GM12865 (cell line): ENCODE measurements at regions not wholly inside any gene's neighbourhood (a gene's known extent, or its start where the extent isn't known, plus 50 kb on each side); places are given as distances from the start of the nearest gene placed in this dataset.

Experiments used
- DNase-seq: peaks from one replicate; pipeline ENCODE4 v3.0.0; 2010; ENCODE audit warnings: low read depth
- H3K4me3 ChIP-seq: 2 replicates; pipeline ENCODE4 v1.5.1; 2011; ENCODE audit warnings: mild to moderate bottlenecking, low read depth, low read length, control low read depth
- CTCF ChIP-seq: IDR thresholded peaks from 2 replicates; pipeline ENCODE4 v1.5.1; 2011; ENCODE audit warnings: low read length, control low read depth, low read depth, inconsistent platforms; ENCODE audit not compliant: insufficient read depth; ENCODE audit errors: missing control alignments

DNA sequence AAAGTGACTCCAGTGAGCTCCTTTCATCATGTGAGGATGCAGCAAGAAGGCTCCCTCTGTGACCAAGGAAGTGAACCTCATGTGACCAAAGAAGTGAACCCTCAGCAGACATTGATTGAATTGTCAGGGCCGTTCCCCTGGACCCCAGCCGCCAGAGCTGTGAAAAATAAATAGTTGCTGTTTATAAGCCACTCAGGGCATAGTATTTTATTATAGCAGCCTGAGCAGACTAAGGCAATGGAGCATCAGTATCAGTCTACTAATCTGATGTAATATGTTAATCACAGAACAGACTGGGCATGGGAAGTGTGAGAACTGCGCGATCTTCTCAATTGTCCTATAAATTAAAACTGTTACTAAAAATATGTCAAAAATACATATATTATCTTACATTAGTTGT, 384.5 kb upstream of the PRKCQ start:
- no peak for TF ChIP-seq CTCF
- no peak overlapping the region for H3K4me3 ChIP-seq
- no peak for DNase-seq

GRCh38 chr10:6962576-6962975, 382.5 kb upstream of the PRKCQ start:
- no peak for TF ChIP-seq CTCF
- DNase-seq = no peak

DNA sequence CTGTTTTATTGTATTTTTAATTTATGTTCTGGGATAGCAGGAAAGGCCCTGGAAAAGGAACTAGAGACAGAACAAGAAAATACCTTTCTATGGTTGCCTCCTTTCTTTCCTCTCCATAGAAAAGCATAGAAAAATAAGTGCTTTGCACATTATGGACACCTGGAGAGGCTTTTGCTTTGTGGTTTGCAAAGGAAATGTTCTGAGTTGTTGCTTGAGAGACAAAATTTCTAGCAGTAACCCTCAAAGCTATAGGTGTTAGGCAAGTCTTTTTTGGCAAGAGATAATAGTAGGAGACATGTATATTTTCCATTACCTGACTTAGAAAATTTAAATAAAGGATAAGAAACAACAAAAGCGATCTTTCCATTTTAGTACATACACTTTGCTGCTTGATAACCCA, 378.6 kb upstream of the PRKCQ start:
- no peak overlapping the region for H3K4me3 ChIP-seq
- DNase-seq = no peak
- no peak for TF ChIP-seq CTCF

More at GRCh38 chr10:6962576-6962975, 382.5 kb upstream of the PRKCQ start:
- H3K4me3 ChIP-seq = no peak overlapping the region

- no peak for TF ChIP-seq CTCF
- no peak for DNase-seq
- H3K4me3 ChIP-seq = no peak overlapping the region
Measured at GRCh38 chr10:6958254-6958653, 378.2 kb upstream of the PRKCQ start.

DNA sequence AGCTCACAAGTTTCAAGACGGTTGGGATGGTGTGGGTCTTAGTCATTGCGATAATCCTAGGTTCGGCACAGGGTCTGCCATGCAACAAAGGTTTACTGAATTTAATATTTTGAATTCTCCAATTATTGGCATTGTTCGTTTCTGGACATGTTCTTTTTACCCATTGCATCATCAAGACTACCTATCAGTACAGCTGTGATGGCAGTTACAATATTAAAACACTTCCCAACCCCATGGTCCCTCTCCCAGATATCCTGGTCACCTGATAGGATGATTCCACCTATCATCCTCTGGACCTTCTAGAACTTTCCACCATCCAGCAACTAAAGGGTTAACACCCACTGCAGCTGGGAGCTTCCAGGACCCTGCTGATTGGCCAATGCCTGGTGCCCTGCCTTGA, 377.8 kb upstream of the PRKCQ start:
- no peak for TF ChIP-seq CTCF
- DNase-seq = no peak
- H3K4me3 ChIP-seq = no peak overlapping the region

DNA sequence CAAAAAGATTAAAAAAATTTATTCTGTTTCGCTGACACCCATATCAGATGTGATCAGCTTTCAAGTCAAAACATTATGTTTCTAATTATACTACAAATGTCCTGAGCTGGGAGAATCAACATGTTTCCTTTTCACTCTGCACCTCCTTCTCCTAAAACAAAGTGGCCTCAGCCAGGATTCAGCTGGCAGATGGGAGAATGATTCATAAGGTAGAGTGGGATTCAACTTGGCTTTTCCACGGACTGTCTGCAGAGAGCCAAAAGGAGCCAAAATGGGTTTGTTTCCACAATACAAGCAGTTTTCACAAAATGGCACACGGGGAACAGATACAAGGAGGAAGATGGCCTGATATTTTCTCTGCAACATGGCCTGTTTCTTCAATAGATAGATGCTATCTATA, 376.5 kb upstream of the PRKCQ start:
- TF ChIP-seq CTCF = no peak
- no peak for DNase-seq

GRCh38 chr10:6953271-6953801, 373.3 kb upstream of the PRKCQ start:
- DNase-seq = no peak
- TF ChIP-seq CTCF = no peak

More for the DNA sequence above, 376.5 kb upstream of the PRKCQ start:
- no peak overlapping the region for H3K4me3 ChIP-seq

More at GRCh38 chr10:6953271-6953801, 373.3 kb upstream of the PRKCQ start:
- H3K4me3 ChIP-seq = no peak overlapping the region
